RWPE2 (cell line): ENCODE measurements at regions not wholly inside any gene's neighbourhood (a gene's known extent, or its start where the extent isn't known, plus 50 kb on each side); places are given as distances from the start of the nearest gene placed in this dataset.

Experiments
- ATAC-seq: fragments of 200-7000 bp; cut with Tn5 transposase; 3 replicates; pipeline ENCODE4 v1.9.1; 2021; ENCODE audit warnings: low read depth
- DNase-seq: peaks from one replicate; pipeline ENCODE4 v3.0.0-alpha.2; 2020; ENCODE audit warnings: low spot score
- H3K27ac ChIP-seq: fragments of 450-650 bp; 2 replicates; pipeline ENCODE4 v1.5.1; 2017; ENCODE audit warnings: mild to moderate bottlenecking; ENCODE audit not compliant: poor library complexity, severe bottlenecking
- H3K27me3 ChIP-seq: fragments of 250-450 bp; sonication (Bioruptor Pico); 2 replicates; pipeline ENCODE4 v1.5.1; 2021; ENCODE audit warnings: mild to moderate bottlenecking, moderate library complexity; ENCODE audit not compliant: insufficient read depth, poor library complexity, severe bottlenecking
- H3K36me3 ChIP-seq: fragments of 250-450 bp; sonication (Bioruptor Pico); 2 replicates; pipeline ENCODE4 v1.5.1; 2020; ENCODE audit warnings: low read depth, mild to moderate bottlenecking, moderate library complexity
- H3K4me1 ChIP-seq: fragments of 250-450 bp; sonication (Bioruptor Pico); 2 replicates; pipeline ENCODE4 v1.5.1; 2021; ENCODE audit warnings: mild to moderate bottlenecking, moderate library complexity; ENCODE audit not compliant: insufficient read depth, poor library complexity, severe bottlenecking
- H3K4me3 ChIP-seq: fragments of 250-450 bp; sonication (Bioruptor Pico); 2 replicates; pipeline ENCODE4 v1.5.1; 2021; ENCODE audit warnings: mild to moderate bottlenecking, moderate library complexity; ENCODE audit not compliant: severe bottlenecking
- H3K9me3 ChIP-seq: fragments of 250-450 bp; sonication (Bioruptor Pico); 2 replicates; pipeline ENCODE4 v1.5.1; 2021; ENCODE audit warnings: mild to moderate bottlenecking, moderate library complexity; ENCODE audit not compliant: severe bottlenecking
- TF ChIP-seq, protein P1 (sequence below): fragments of 450-650 bp; IDR thresholded peaks from one replicate; pipeline ENCODE4 v1.5.1; 2017; ENCODE audit warnings: mild to moderate bottlenecking, moderate library complexity; ENCODE audit not compliant: poor library complexity, severe bottlenecking

DNA sequence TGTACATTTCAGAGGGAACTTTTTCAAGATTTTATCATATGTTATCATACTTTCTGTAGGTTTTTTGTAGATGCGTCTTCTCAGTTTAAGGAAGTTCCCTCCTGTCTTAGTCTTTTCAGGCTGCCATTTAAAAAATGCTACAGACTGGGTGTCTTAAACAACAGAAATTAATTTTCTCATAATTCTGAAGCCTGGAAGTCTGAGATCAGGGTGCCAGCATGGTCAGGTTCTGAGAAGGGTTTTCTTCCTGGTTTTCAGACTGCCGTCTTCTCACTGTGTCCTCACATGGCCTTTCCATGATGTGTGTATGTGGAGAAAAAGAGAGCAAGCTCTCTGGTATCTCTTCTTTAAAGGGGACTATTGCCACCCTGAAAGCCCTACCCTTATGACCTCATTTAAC, 189.9 kb upstream of the SOX2 start:
- TF ChIP-seq, protein P1, sequence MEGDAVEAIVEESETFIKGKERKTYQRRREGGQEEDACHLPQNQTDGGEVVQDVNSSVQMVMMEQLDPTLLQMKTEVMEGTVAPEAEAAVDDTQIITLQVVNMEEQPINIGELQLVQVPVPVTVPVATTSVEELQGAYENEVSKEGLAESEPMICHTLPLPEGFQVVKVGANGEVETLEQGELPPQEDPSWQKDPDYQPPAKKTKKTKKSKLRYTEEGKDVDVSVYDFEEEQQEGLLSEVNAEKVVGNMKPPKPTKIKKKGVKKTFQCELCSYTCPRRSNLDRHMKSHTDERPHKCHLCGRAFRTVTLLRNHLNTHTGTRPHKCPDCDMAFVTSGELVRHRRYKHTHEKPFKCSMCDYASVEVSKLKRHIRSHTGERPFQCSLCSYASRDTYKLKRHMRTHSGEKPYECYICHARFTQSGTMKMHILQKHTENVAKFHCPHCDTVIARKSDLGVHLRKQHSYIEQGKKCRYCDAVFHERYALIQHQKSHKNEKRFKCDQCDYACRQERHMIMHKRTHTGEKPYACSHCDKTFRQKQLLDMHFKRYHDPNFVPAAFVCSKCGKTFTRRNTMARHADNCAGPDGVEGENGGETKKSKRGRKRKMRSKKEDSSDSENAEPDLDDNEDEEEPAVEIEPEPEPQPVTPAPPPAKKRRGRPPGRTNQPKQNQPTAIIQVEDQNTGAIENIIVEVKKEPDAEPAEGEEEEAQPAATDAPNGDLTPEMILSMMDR: no peak
- no peak for DNase-seq
- Histone ChIP-seq H3K9me3 (no peaks in the 10 kb centered on the region), H3K36me3 (no peaks in the 10 kb centered on the region), H3K27ac (no peak overlapping the region), H3K27me3 (no peaks in the 10 kb centered on the region), H3K4me3 (no peak overlapping the region), H3K4me1 (no peaks in the 10 kb centered on the region)
- ATAC-seq: no peak

DNA sequence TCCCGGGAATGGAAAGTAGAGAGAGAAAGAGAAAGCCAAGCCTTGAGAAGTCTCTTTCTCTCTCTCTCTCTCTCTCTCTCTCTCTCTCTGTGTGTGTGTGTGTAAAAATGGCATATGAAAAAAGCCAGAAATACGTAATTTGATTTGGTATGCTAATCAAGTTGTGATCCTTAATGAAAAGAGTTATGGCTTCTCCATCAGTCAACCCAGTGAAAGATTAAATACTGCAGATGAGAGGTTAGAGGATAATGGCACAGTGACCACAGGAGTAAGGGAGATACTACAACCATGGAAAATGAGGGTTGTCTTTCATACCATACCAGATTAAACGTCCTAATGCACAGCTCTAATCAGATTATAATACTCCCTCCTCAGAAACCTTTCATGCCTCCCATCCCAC, 193.5 kb upstream of the SOX2 start:
- no peak for ATAC-seq
- Histone ChIP-seq H3K4me3 (no peak overlapping the region), H3K36me3 (no peaks in the 10 kb centered on the region), H3K27me3 (no peaks in the 10 kb centered on the region), H3K4me1 (no peaks in the 10 kb centered on the region), H3K9me3 (no peaks in the 10 kb centered on the region), H3K27ac (no peak overlapping the region)
- TF ChIP-seq, protein P1: no peak
- DNase-seq: no peak

DNA sequence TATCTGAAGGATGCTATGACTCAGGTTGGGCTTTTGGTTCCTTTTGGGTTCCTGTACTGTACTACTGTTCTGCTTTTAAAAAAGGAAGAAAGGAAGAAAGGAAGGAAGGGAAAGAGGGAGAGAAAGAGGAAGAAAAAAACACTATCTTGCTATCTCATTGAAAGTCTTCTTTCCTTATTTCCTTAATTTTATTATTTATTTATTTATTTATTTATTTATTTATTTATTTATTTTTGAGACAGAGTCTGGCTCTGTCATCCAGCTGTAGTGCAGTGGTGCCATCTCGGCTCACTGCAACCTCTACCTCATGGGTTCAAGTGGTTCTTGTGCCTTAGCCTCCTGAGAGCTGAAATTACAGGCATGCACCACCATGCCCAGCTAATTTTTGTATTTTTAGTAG, 198.9 kb upstream of the SOX2 start:
- Histone ChIP-seq H3K27me3 (no peaks in the 10 kb centered on the region), H3K4me3 (no peak overlapping the region), H3K27ac (no peak overlapping the region), H3K36me3 (no peaks in the 10 kb centered on the region), H3K9me3 (no peaks in the 10 kb centered on the region), H3K4me1 (no peaks in the 10 kb centered on the region)
- ATAC-seq (no peak), DNase-seq (no peak)
- TF ChIP-seq, protein P1: no peak

DNA sequence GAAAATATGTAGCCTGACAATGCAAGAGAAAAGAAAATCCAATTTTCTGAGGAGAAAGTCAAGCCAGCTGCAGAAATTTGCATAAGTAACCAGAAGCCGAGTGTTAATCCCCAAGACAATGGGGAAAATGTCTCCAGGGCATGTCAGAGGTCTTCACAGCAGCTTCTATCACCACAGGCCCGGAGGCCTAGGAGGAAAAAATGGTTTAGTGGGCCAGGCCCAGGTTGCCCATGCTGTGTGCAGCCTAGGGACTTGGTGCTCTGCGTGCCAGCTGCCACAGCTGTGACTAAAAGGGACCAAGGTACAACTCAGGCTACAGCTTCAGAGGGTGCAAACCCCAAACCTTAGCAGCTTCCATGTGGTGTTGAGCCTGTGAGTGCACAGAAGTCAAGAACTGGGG, 201.2 kb upstream of the SOX2 start:
- no peaks in the 10 kb centered on the region for H3K9me3 ChIP-seq
- no peak for DNase-seq
- H3K4me1 ChIP-seq: no peaks in the 10 kb centered on the region
- ATAC-seq: no peak
- no peak overlapping the region for H3K27ac ChIP-seq
- no peaks in the 10 kb centered on the region for H3K27me3 ChIP-seq
- no peak overlapping the region for H3K4me3 ChIP-seq
- TF ChIP-seq, protein P1: no peak
- H3K36me3 ChIP-seq: no peaks in the 10 kb centered on the region

DNA sequence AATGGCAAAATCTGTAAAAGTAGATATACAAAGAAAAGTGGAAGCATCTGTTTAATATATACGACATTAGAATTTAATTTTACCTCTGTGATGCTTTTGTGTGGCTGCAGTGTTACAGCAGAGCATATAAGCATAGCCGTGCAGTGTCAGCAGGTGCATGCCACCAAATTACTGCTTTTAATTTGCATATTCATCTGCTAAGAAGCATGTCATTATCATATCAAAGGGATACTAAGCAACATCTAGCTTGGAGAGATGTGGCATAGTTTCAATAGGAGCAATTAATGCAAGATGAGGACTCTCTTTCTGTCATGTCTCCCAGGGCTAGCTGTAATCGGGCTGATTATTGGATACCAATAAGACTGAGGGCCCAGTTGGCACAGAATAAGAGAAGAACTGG, 214.4 kb upstream of the SOX2 start:
- no peaks in the 10 kb centered on the region for H3K9me3 ChIP-seq
- H3K4me1 ChIP-seq: no peaks in the 10 kb centered on the region
- TF ChIP-seq, protein P1: no peak
- ATAC-seq (no peak), DNase-seq (no peak)
- H3K27ac ChIP-seq: no peak overlapping the region
- H3K27me3 ChIP-seq: no peaks in the 10 kb centered on the region
- no peak overlapping the region for H3K4me3 ChIP-seq
- H3K36me3 ChIP-seq: no peaks in the 10 kb centered on the region
